Loucy (cell line): ENCODE measurements at regions not wholly inside any gene's neighbourhood (a gene's known extent, or its start where the extent isn't known, plus 50 kb on each side); places are given as distances from the start of the nearest gene placed in this dataset.

ENCODE experiments used
- H2AFZ ChIP-seq: fragments of 200-600 bp; sonication (generic); 2 replicates; pipeline ENCODE4 v1.6.0; 2016; ENCODE audit warnings: antibody characterized with exemption, mild to moderate bottlenecking, low read length, moderate library complexity
- H3F3A ChIP-seq: fragments of 200-600 bp; 2 replicates; pipeline ENCODE4 v1.6.0; 2016; ENCODE audit warnings: antibody characterized with exemption, low read depth, mild to moderate bottlenecking
- H3K27me3 ChIP-seq: fragments of 200-600 bp; sonication (generic); 2 replicates; pipeline ENCODE4 v1.6.1; 2014; ENCODE audit warnings: low read length, mild to moderate bottlenecking; ENCODE audit not compliant: insufficient read depth, poor library complexity, severe bottlenecking
- H3K36me3 ChIP-seq: fragments of 200-600 bp; sonication (generic); 2 replicates; pipeline ENCODE4 v1.6.1; 2016; ENCODE audit warnings: low read length; ENCODE audit not compliant: insufficient read depth
- H3K4me1 ChIP-seq: fragments of 200-600 bp; sonication (generic); 2 replicates; pipeline ENCODE4 v1.5.1; 2014; ENCODE audit warnings: low read length, mild to moderate bottlenecking; ENCODE audit not compliant: insufficient read depth, poor library complexity, severe bottlenecking
- H3K4me2 ChIP-seq: fragments of 200-600 bp; sonication (generic); 2 replicates; pipeline ENCODE4 v1.6.0; 2014; ENCODE audit warnings: antibody characterized with exemption, low read length, low read depth, mild to moderate bottlenecking; ENCODE audit not compliant: poor library complexity, severe bottlenecking
- H3K4me3 ChIP-seq: fragments of 200-600 bp; sonication (generic); 2 replicates; pipeline ENCODE4 v1.5.1; 2014; ENCODE audit warnings: low read length, mild to moderate bottlenecking, mixed read lengths; ENCODE audit not compliant: poor library complexity, severe bottlenecking
- H3K79me2 ChIP-seq: fragments of 200-600 bp; sonication (generic); 2 replicates; pipeline ENCODE4 v1.6.1; 2014; ENCODE audit warnings: low read length; ENCODE audit not compliant: insufficient read depth
- H3K9ac ChIP-seq: fragments of 200-600 bp; sonication (generic); 2 replicates; pipeline ENCODE4 v1.6.0; 2014; ENCODE audit warnings: mild to moderate bottlenecking, low read depth, low read length, moderate library complexity; ENCODE audit not compliant: poor library complexity, severe bottlenecking
- H3K9me2 ChIP-seq: fragments of 200-600 bp; sonication (generic); replicated peaks from 2 replicates; pipeline ENCODE4 v1.6.1; 2016; ENCODE audit warnings: low read depth, low read length, mixed read lengths
- H3K9me3 ChIP-seq: fragments of 200-600 bp; sonication (generic); 2 replicates; pipeline ENCODE4 v1.6.1; 2014; ENCODE audit warnings: mild to moderate bottlenecking, antibody characterized with exemption, low read length, low read depth; ENCODE audit not compliant: insufficient read depth
- H4K20me1 ChIP-seq: fragments of 200-600 bp; sonication (generic); 2 replicates; pipeline ENCODE4 v1.6.0; 2014; ENCODE audit warnings: antibody characterized with exemption, low read length, mild to moderate bottlenecking; ENCODE audit not compliant: insufficient read depth, poor library complexity, severe bottlenecking
- CTCF ChIP-seq: fragments of 200-600 bp; sonication (generic); conservative IDR thresholded peaks from 2 replicates; pipeline ENCODE4 v1.5.1; 2014; ENCODE audit warnings: mild to moderate bottlenecking, antibody characterized with exemption, low read length
- EZH2phosphoT487 ChIP-seq: fragments of 200-600 bp; IDR thresholded peaks from 2 replicates; pipeline ENCODE4 v1.6.1; 2018; ENCODE audit warnings: antibody characterized with exemption, mild to moderate bottlenecking, moderate library complexity, borderline replicate concordance

- H3K9me2 ChIP-seq = no peaks in the 10 kb centered on the region
- H3K9ac ChIP-seq = no peak overlapping the region
- no peaks in the 10 kb centered on the region for H3K9me3 ChIP-seq
- H2AFZ ChIP-seq = no peak overlapping the region
- no peaks in the 10 kb centered on the region for H3F3A ChIP-seq
- H3K4me1 ChIP-seq = no peaks in the 10 kb centered on the region
- no peak for TF ChIP-seq EZH2phosphoT487
- no peak for TF ChIP-seq CTCF
- H3K27me3 ChIP-seq = no peaks in the 10 kb centered on the region
- peaks cover 18% of the 10 kb centered on the region; the same call in 1 of the 2 replicates for H3K79me2 ChIP-seq
- no peak overlapping the region for H3K4me2 ChIP-seq
- H4K20me1 ChIP-seq = no peaks in the 10 kb centered on the region
- H3K36me3 ChIP-seq = peaks cover 53% of the 10 kb centered on the region; the same call in 1 of the 2 replicates
- no peak overlapping the region for H3K4me3 ChIP-seq
These were observed 70.8 kb downstream of the RRM2 start for GRCh38 chr2:10193276-10193795.

GRCh38 chr2:10193851-10194820 lies 71.6 kb downstream of the RRM2 start:
- Histone ChIP-seq H3F3A (no peaks in the 10 kb centered on the region), H3K27me3 (no peaks in the 10 kb centered on the region), H3K79me2 (peaks cover 18% of the 10 kb centered on the region; the same call in 1 of the 2 replicates), H3K4me2 (no peak overlapping the region), H4K20me1 (no peaks in the 10 kb centered on the region), H2AFZ (no peak overlapping the region), H3K9me3 (no peaks in the 10 kb centered on the region), H3K4me3 (no peak overlapping the region), H3K9ac (no peak overlapping the region), H3K4me1 (no peaks in the 10 kb centered on the region), H3K9me2 (no peaks in the 10 kb centered on the region), H3K36me3 (peaks cover 55% of the 10 kb centered on the region; the same call in 1 of the 2 replicates)
- TF ChIP-seq CTCF = no peak
- no peak for TF ChIP-seq EZH2phosphoT487

GRCh38 chr2:10195278-10196109 lies 73.0 kb downstream of the RRM2 start:
- H3K9ac ChIP-seq = no peak overlapping the region
- H2AFZ ChIP-seq = no peak overlapping the region
- no peaks in the 10 kb centered on the region for H3K27me3 ChIP-seq
- no peaks in the 10 kb centered on the region for H3K4me1 ChIP-seq
- no peak overlapping the region for H3K4me3 ChIP-seq
- TF ChIP-seq CTCF (no peak), EZH2phosphoT487 (no peak)
- H3K79me2 ChIP-seq = 0 out of 2 replicates have a peak, but pooled peaks cover 7% of the 10 kb centered on the region
- no peak overlapping the region for H3K4me2 ChIP-seq
- no peaks in the 10 kb centered on the region for H4K20me1 ChIP-seq
- no peaks in the 10 kb centered on the region for H3K9me2 ChIP-seq
- H3K9me3 ChIP-seq = no peaks in the 10 kb centered on the region
- peaks cover 58% of the 10 kb centered on the region; the same call in 1 of the 2 replicates for H3K36me3 ChIP-seq
- no peaks in the 10 kb centered on the region for H3F3A ChIP-seq
